Breast epithelium (tissue), 4 donors: ENCODE measurements at regions not wholly inside any gene's neighbourhood (a gene's known extent, or its start where the extent isn't known, plus 50 kb on each side); places are given as distances from the start of the nearest gene placed in this dataset.

Experiments used
- DNase-seq, 2 donors: peaks; one replicate each; pipeline ENCODE4 v3.0.0-alpha.2; 2019; ENCODE audit warnings: low spot score in 2 of 2
- H3K27ac ChIP-seq, 2 donors: fragments of 200-600 bp; sonication (generic) in 1 of 2; one replicate each; pipeline ENCODE4 v1.5.1; 2016 to 2019; ENCODE audit warnings: mild to moderate bottlenecking in 1 of 2
- H3K27me3 ChIP-seq, 2 donors: fragments of 200-600 bp; sonication (generic) in 1 of 2; one replicate each; pipeline versions ENCODE4 v1.5.1 to v1.6.0; 2017 to 2019; ENCODE audit warnings: control low read depth in 1 of 2, mild to moderate bottlenecking in 1 of 2
- H3K36me3 ChIP-seq: fragments of 200-600 bp; one replicate; pipeline ENCODE4 v1.5.1; 2019
- H3K4me1 ChIP-seq, 2 donors: fragments of 200-600 bp; sonication (generic); one replicate each; pipeline ENCODE4 v1.5.1; 2016 to 2019; ENCODE audit warnings: control low read depth in 1 of 2
- H3K4me3 ChIP-seq, 3 donors: fragments of 200-600 bp; sonication (generic); 1 replicate in 2 of 3; 2 replicates in 1 of 3; pipeline ENCODE4 v1.5.1; 2016 to 2019; ENCODE audit warnings: mild to moderate bottlenecking in 3 of 3, moderate library complexity in 2 of 3
- H3K9me3 ChIP-seq, 2 donors: fragments of 200-600 bp; sonication (generic) in 1 of 2; one replicate each; pipeline ENCODE4 v1.5.1; 2016 to 2019; ENCODE audit warnings: control low read depth in 1 of 2
- POLR2A ChIP-seq: fragments of 450-650 bp; IDR thresholded peaks from one replicate; pipeline ENCODE4 v1.6.1; 2016; ENCODE audit warnings: antibody characterized with exemption, mild to moderate bottlenecking, moderate library complexity
- POLR2AphosphoS5 ChIP-seq, 3 donors: sonication (generic); formaldehyde crosslinking; IDR thresholded peaks; one replicate each; pipeline ENCODE4 v1.6.1; 2017; ENCODE audit warnings: antibody characterized with exemption in 3 of 3
- intact Hi-C: fragments of 100-400 bp; cut with DNase I; formaldehyde crosslinking; loops from one replicate; pipeline ENCODE4 v1.15.1; 2023; ENCODE audit warnings: low total_unique reads
- TF ChIP-seq, protein P1 (sequence below), 3 donors: fragments of 450-650 bp; IDR thresholded peaks; one replicate each; pipeline ENCODE4 v1.5.1; 2016 to 2017; ENCODE audit warnings: antibody characterized with exemption in 3 of 3, mild to moderate bottlenecking in 3 of 3, moderate library complexity in 3 of 3

GRCh38 chr15:61746589-61746988, 313.7 kb downstream of the VPS13C start:
- no peaks in the 10 kb centered on the region for H3K9me3 ChIP-seq
- intact Hi-C loops, result no loop called here
- TF ChIP-seq, protein P1, sequence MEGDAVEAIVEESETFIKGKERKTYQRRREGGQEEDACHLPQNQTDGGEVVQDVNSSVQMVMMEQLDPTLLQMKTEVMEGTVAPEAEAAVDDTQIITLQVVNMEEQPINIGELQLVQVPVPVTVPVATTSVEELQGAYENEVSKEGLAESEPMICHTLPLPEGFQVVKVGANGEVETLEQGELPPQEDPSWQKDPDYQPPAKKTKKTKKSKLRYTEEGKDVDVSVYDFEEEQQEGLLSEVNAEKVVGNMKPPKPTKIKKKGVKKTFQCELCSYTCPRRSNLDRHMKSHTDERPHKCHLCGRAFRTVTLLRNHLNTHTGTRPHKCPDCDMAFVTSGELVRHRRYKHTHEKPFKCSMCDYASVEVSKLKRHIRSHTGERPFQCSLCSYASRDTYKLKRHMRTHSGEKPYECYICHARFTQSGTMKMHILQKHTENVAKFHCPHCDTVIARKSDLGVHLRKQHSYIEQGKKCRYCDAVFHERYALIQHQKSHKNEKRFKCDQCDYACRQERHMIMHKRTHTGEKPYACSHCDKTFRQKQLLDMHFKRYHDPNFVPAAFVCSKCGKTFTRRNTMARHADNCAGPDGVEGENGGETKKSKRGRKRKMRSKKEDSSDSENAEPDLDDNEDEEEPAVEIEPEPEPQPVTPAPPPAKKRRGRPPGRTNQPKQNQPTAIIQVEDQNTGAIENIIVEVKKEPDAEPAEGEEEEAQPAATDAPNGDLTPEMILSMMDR (IDR thresholded peaks at IDR 0.05), result no peak
- TF ChIP-seq POLR2A (no peak), POLR2AphosphoS5 (IDR thresholded peaks at IDR 0.05) (no peak)
- no peak overlapping the region for H3K27ac ChIP-seq
- H3K27me3 ChIP-seq, result no peaks in the 10 kb centered on the region
- no peaks in the 10 kb centered on the region for H3K4me1 ChIP-seq
- H3K4me3 ChIP-seq, result no peak overlapping the region
- H3K36me3 ChIP-seq, result no peaks in the 10 kb centered on the region
- DNase-seq, result no peak

GRCh38 chr15:61743345-61743909, 316.8 kb downstream of the VPS13C start:
- intact Hi-C loops, result no loop called here
- Histone ChIP-seq H3K9me3 (no peaks in the 10 kb centered on the region), H3K27me3 (no peaks in the 10 kb centered on the region), H3K4me3 (no peak overlapping the region), H3K27ac (no peak overlapping the region), H3K4me1 (no peaks in the 10 kb centered on the region), H3K36me3 (no peaks in the 10 kb centered on the region)
- TF ChIP-seq, protein P1 (IDR thresholded peaks at IDR 0.05), result no peak
- no peak for TF ChIP-seq POLR2A
- no peak for TF ChIP-seq POLR2AphosphoS5 (IDR thresholded peaks at IDR 0.05)
- peak in 1 of 2 donors; percentile 24 for DNase-seq

DNA sequence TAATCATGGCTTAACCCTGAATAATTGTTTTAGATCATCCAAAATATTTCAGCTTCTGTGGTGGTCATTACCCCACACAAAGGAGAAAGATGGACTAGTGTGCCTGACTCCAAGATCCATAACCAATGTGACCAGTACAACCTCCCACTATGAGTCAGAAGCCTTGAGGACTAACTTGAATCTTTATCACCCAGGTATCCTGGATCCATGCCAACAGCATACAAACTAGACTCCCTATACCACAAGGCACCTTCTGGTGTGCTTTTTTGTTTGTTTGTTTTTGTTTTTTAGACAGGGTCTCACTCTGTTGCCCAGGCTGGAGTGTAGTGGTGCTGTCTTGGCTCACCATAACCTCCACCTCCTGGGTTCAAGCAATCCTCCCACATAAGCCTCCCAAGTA, 317.7 kb downstream of the VPS13C start:
- Histone ChIP-seq H3K4me1 (no peaks in the 10 kb centered on the region), H3K9me3 (no peaks in the 10 kb centered on the region), H3K27me3 (no peaks in the 10 kb centered on the region), H3K4me3 (no peak overlapping the region), H3K36me3 (no peaks in the 10 kb centered on the region), H3K27ac (no peak overlapping the region)
- DNase-seq, result no peak
- TF ChIP-seq POLR2AphosphoS5 (IDR thresholded peaks at IDR 0.05) (no peak), POLR2A (no peak)
- TF ChIP-seq, protein P1 (IDR thresholded peaks at IDR 0.05), result no peak
- intact Hi-C loops, result no loop called here

DNA sequence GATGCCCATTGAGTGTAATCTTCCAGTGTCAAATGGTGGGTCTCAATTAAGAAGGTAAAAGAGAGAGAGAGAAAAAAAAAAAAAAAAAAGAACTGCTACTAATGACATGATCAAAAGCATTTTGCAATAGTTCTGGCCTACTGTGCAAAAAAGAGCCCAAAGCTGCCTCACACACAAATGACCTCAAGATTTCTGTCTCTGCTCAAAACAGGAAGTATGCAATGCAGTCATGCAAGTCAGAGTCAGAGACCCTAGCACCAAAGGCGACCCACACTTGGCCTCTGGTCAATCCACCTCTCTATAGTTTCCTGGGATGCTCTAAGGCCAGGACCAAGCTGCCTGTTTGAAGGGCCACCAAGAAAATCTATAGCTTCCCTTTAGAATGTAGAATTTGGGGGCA, 323.5 kb downstream of the VPS13C start:
- Histone ChIP-seq H3K27ac (peak overlapping the region in 1 of 2 donors; percentile 25), H3K36me3 (no peaks in the 10 kb centered on the region), H3K27me3 (no peaks in the 10 kb centered on the region), H3K4me3 (no peak overlapping the region), H3K4me1 (no peaks in the 10 kb centered on the region), H3K9me3 (no peaks in the 10 kb centered on the region)
- TF ChIP-seq POLR2AphosphoS5 (IDR thresholded peaks at IDR 0.05) (no peak), POLR2A (no peak)
- TF ChIP-seq, protein P1 (IDR thresholded peaks at IDR 0.05), result no peak
- intact Hi-C loops, result no loop called here
- no peak for DNase-seq

DNA sequence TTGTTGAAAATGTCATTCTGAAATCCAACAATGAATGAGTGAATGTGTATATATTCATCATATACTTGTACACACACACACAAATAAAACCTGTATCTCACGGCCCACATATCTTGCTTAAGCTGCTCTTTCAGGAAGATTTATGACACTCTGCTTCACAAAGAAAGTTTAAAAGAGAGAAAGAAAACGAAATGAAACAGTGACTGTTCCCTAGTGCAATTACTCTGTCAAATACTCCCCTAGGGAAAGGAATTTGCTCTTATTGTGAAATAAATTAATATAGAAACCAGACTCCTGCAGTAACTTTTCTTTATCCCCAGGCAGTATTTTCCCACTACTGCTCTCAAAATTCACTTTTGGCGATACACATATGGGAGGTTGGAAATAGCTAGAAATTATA, 329.1 kb downstream of the VPS13C start:
- Histone ChIP-seq H3K27ac (no peak overlapping the region), H3K4me3 (no peak overlapping the region), H3K4me1 (no peaks in the 10 kb centered on the region), H3K27me3 (no peaks in the 10 kb centered on the region), H3K36me3 (no peaks in the 10 kb centered on the region), H3K9me3 (no peaks in the 10 kb centered on the region)
- TF ChIP-seq POLR2AphosphoS5 (IDR thresholded peaks at IDR 0.05) (no peak), POLR2A (no peak)
- TF ChIP-seq, protein P1 (IDR thresholded peaks at IDR 0.05), result no peak
- intact Hi-C loops, result no loop called here
- no peak for DNase-seq
